ENCODE measurements at regions not wholly inside any gene's neighbourhood (a gene's known extent, or its start where the extent isn't known, plus 50 kb on each side); places are given as distances from the start of the nearest gene placed in this dataset.

GRCh38 chr9:80622508-80622907 is 1050.7 kb downstream of the TLE4 start:
- H3K9me3 ChIP-seq (replicated peaks; ENCODE audit: control insufficient read depth, low read depth, low read length) = no peaks in the 10 kb centered on the region
- H3K4me3 ChIP-seq (ENCODE audit: low read length) = no peak overlapping the region
- no CpG with 5 or more reads among the region's 1 CpG for WGBS (ENCODE audit: insufficient coverage)
- H3K27me3 ChIP-seq (ENCODE audit: control insufficient read depth, insufficient read depth, low read length) = no peaks in the 10 kb centered on the region
- DNase-seq = no peak
- no peak overlapping the region for H3K27ac ChIP-seq (ENCODE audit: low read length)
- H3K36me3 ChIP-seq (ENCODE audit: control insufficient read depth, insufficient read depth, low read length) = no peaks in the 10 kb centered on the region
- no peaks in the 10 kb centered on the region for H3K4me1 ChIP-seq (ENCODE audit: control insufficient read depth, insufficient read depth, low read length)

DNA sequence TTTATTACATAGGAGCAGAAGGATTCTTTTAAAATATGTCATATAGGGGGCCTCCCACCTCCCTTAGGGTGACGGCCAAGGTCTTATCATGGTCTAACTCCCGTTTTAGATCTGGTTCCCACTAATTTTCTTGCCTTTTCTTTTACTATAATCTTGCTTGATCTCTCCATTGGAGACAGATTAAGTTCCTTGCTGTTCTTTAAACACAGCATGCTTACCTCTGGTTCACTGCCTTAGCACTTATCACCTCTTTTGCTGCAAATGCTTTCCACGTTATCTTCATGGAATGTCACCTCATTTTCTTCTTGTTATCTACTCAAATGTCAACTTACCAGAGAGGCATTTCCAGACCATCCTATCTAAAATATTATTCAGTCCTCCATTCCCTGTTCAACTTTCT is 1047.6 kb downstream of the TLE4 start:
- no peaks in the 10 kb centered on the region for H3K27me3 ChIP-seq (ENCODE audit: control insufficient read depth, insufficient read depth, low read length)
- no peak for DNase-seq
- H3K9me3 ChIP-seq (replicated peaks; ENCODE audit: control insufficient read depth, low read depth, low read length) = no peaks in the 10 kb centered on the region
- 86% methylated on average over 3 of the region's 3 CpGs for WGBS (ENCODE audit: insufficient coverage)
- no peak overlapping the region for H3K4me3 ChIP-seq (ENCODE audit: low read length)
- H3K4me1 ChIP-seq (ENCODE audit: control insufficient read depth, insufficient read depth, low read length) = no peaks in the 10 kb centered on the region
- no peaks in the 10 kb centered on the region for H3K36me3 ChIP-seq (ENCODE audit: control insufficient read depth, insufficient read depth, low read length)
- no peak overlapping the region for H3K27ac ChIP-seq (ENCODE audit: low read length)

DNA sequence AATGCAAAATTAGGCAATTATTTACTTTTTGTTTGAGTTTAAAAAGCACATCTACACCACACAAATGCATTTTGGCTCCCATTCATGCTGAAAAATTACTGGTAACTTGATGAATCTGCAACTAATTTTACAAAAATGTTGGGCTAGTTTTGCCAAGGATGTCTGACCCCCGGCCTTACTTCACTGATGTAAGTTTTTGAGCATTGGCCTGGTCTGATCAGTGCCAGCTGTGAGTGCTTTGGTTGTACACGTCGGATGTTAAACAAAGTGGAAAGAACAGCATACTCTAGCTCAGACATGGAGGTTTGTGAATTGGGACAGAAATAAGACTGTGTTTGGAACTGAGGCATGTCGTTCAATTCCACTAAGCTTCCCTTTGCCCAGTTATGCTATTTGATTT is 1044.2 kb downstream of the TLE4 start:
- Histone ChIP-seq H3K36me3 (ENCODE audit: control insufficient read depth, insufficient read depth, low read length) (no peaks in the 10 kb centered on the region), H3K4me3 (ENCODE audit: low read length) (no peak overlapping the region), H3K27me3 (ENCODE audit: control insufficient read depth, insufficient read depth, low read length) (no peaks in the 10 kb centered on the region), H3K4me1 (ENCODE audit: control insufficient read depth, insufficient read depth, low read length) (no peaks in the 10 kb centered on the region), H3K9me3 (replicated peaks; ENCODE audit: control insufficient read depth, low read depth, low read length) (no peaks in the 10 kb centered on the region), H3K27ac (ENCODE audit: low read length) (no peak overlapping the region)
- WGBS (ENCODE audit: insufficient coverage) = 0% methylated on average over 1 of the region's 4 CpGs
- peak; percentile 73 for DNase-seq

GRCh38 chr9:80605793-80606192 is 1034.0 kb downstream of the TLE4 start:
- Histone ChIP-seq H3K9me3 (replicated peaks; ENCODE audit: control insufficient read depth, low read depth, low read length) (no peaks in the 10 kb centered on the region), H3K27ac (ENCODE audit: low read length) (no peak overlapping the region), H3K27me3 (ENCODE audit: control insufficient read depth, insufficient read depth, low read length) (no peaks in the 10 kb centered on the region), H3K4me3 (ENCODE audit: low read length) (no peak overlapping the region), H3K4me1 (ENCODE audit: control insufficient read depth, insufficient read depth, low read length) (no peaks in the 10 kb centered on the region), H3K36me3 (ENCODE audit: control insufficient read depth, insufficient read depth, low read length) (no peaks in the 10 kb centered on the region)
- 100% methylated on average over 1 of the region's 3 CpGs for WGBS (ENCODE audit: insufficient coverage)
- no peak for DNase-seq

- Histone ChIP-seq H3K27me3 (ENCODE audit: control insufficient read depth, insufficient read depth, low read length) (no peaks in the 10 kb centered on the region), H3K4me3 (ENCODE audit: low read length) (no peak overlapping the region), H3K9me3 (replicated peaks; ENCODE audit: control insufficient read depth, low read depth, low read length) (no peaks in the 10 kb centered on the region), H3K27ac (ENCODE audit: low read length) (no peak overlapping the region), H3K36me3 (ENCODE audit: control insufficient read depth, insufficient read depth, low read length) (no peaks in the 10 kb centered on the region), H3K4me1 (ENCODE audit: control insufficient read depth, insufficient read depth, low read length) (no peaks in the 10 kb centered on the region)
- no CpG with 5 or more reads among the region's 2 CpGs for WGBS (ENCODE audit: insufficient coverage)
- peak; percentile 72 for DNase-seq
These were observed 1033.4 kb downstream of the TLE4 start for GRCh38 chr9:80605129-80605528.

GRCh38 chr9:80602291-80602690 is 1030.5 kb downstream of the TLE4 start:
- Histone ChIP-seq H3K9me3 (replicated peaks; ENCODE audit: control insufficient read depth, low read depth, low read length) (no peaks in the 10 kb centered on the region), H3K4me1 (ENCODE audit: control insufficient read depth, insufficient read depth, low read length) (no peaks in the 10 kb centered on the region), H3K4me3 (ENCODE audit: low read length) (no peak overlapping the region), H3K36me3 (ENCODE audit: control insufficient read depth, insufficient read depth, low read length) (no peaks in the 10 kb centered on the region), H3K27ac (ENCODE audit: low read length) (no peak overlapping the region), H3K27me3 (ENCODE audit: control insufficient read depth, insufficient read depth, low read length) (no peaks in the 10 kb centered on the region)
- WGBS (ENCODE audit: insufficient coverage) = 55% methylated on average over 3 of the region's 5 CpGs
- peak; percentile 34 for DNase-seq

DNA sequence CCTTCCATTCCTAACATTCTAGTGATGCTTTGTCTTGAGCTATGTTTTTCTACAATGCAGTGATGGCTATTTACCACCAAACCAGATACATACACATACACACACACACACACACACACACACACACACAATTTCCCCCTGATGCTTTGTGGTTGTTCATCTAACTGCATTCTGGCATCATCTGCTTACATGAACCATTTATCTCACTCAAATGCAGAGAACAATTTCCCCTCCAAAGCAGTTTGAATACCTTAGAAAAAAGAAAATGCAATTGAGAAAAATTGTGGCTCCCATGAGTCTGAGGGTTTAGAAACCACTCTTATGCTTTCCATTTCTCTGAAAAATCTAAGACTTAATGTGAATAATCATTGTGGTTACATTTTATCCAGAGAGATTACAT is 1024.8 kb downstream of the TLE4 start:
- no peak for DNase-seq
- H3K27ac ChIP-seq (ENCODE audit: low read length) = no peak overlapping the region
- no peaks in the 10 kb centered on the region for H3K9me3 ChIP-seq (replicated peaks; ENCODE audit: control insufficient read depth, low read depth, low read length)
- H3K4me1 ChIP-seq (ENCODE audit: control insufficient read depth, insufficient read depth, low read length) = no peaks in the 10 kb centered on the region
- no peaks in the 10 kb centered on the region for H3K36me3 ChIP-seq (ENCODE audit: control insufficient read depth, insufficient read depth, low read length)
- H3K4me3 ChIP-seq (ENCODE audit: low read length) = no peak overlapping the region
- H3K27me3 ChIP-seq (ENCODE audit: control insufficient read depth, insufficient read depth, low read length) = no peaks in the 10 kb centered on the region

GRCh38 chr9:80595192-80595591 is 1023.4 kb downstream of the TLE4 start:
- WGBS (ENCODE audit: insufficient coverage) = no CpG with 5 or more reads among the region's 4 CpGs

GRCh38 chr9:80592413-80592812 is 1020.6 kb downstream of the TLE4 start:
- no peaks in the 10 kb centered on the region for H3K4me1 ChIP-seq (ENCODE audit: control insufficient read depth, insufficient read depth, low read length)
- H3K4me3 ChIP-seq (ENCODE audit: low read length) = no peak overlapping the region
- no peaks in the 10 kb centered on the region for H3K36me3 ChIP-seq (ENCODE audit: control insufficient read depth, insufficient read depth, low read length)
- H3K9me3 ChIP-seq (replicated peaks; ENCODE audit: control insufficient read depth, low read depth, low read length) = no peaks in the 10 kb centered on the region
- no peak overlapping the region for H3K27ac ChIP-seq (ENCODE audit: low read length)
- no peaks in the 10 kb centered on the region for H3K27me3 ChIP-seq (ENCODE audit: control insufficient read depth, insufficient read depth, low read length)
- no peak for DNase-seq

More at GRCh38 chr9:80595192-80595591, 1023.4 kb downstream of the TLE4 start:
- Histone ChIP-seq H3K27ac (ENCODE audit: low read length) (no peak overlapping the region), H3K27me3 (ENCODE audit: control insufficient read depth, insufficient read depth, low read length) (no peaks in the 10 kb centered on the region), H3K4me1 (ENCODE audit: control insufficient read depth, insufficient read depth, low read length) (no peaks in the 10 kb centered on the region), H3K36me3 (ENCODE audit: control insufficient read depth, insufficient read depth, low read length) (no peaks in the 10 kb centered on the region), H3K9me3 (replicated peaks; ENCODE audit: control insufficient read depth, low read depth, low read length) (no peaks in the 10 kb centered on the region), H3K4me3 (ENCODE audit: low read length) (no peak overlapping the region)
- no peak for DNase-seq

DNA sequence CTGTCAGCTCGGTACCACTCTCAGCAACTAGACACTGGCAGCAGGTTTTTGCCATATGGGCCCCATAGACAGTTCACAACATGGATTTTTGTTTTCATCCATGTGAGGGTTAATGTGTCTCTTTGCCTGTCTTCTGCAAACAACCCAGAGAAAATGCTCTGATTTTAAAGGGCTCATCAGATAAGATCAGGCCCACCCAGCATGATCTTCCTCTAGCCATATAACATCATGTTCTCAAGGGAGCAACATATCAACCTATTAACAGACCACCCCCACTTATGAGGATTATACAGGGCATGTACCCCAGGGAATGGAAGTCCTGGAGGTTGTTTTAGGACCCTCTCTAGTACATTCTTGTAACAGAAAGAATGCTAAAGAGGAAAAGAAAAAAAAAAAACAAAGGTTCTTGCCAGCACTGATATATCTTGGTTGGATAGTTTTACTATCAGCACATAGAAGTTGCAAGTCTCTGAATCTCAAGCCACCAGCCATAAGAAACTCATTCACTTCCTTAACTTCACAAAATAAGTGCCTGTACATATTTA is 1015.1 kb downstream of the TLE4 start:
- no peaks in the 10 kb centered on the region for H3K4me1 ChIP-seq (ENCODE audit: control insufficient read depth, insufficient read depth, low read length)
- no peaks in the 10 kb centered on the region for H3K9me3 ChIP-seq (replicated peaks; ENCODE audit: control insufficient read depth, low read depth, low read length)
- H3K36me3 ChIP-seq (ENCODE audit: control insufficient read depth, insufficient read depth, low read length) = no peaks in the 10 kb centered on the region
- no peak overlapping the region for H3K4me3 ChIP-seq (ENCODE audit: low read length)
- WGBS (ENCODE audit: insufficient coverage) = no CpG with 5 or more reads among the region's 1 CpG
- H3K27ac ChIP-seq (ENCODE audit: low read length) = no peak overlapping the region
- DNase-seq = peak; percentile 14
- H3K27me3 ChIP-seq (ENCODE audit: control insufficient read depth, insufficient read depth, low read length) = no peaks in the 10 kb centered on the region

- Histone ChIP-seq H3K27me3 (ENCODE audit: control insufficient read depth, insufficient read depth, low read length) (no peaks in the 10 kb centered on the region), H3K9me3 (replicated peaks; ENCODE audit: control insufficient read depth, low read depth, low read length) (peaks cover 4% of the 10 kb centered on the region), H3K36me3 (ENCODE audit: control insufficient read depth, insufficient read depth, low read length) (no peaks in the 10 kb centered on the region), H3K27ac (ENCODE audit: low read length) (no peak overlapping the region), H3K4me3 (ENCODE audit: low read length) (no peak overlapping the region), H3K4me1 (ENCODE audit: control insufficient read depth, insufficient read depth, low read length) (no peaks in the 10 kb centered on the region)
- no CpG with 5 or more reads among the region's 3 CpGs for WGBS (ENCODE audit: insufficient coverage)
- DNase-seq = no peak
These were observed 1000.2 kb downstream of the TLE4 start for GRCh38 chr9:80571953-80572352.
